ENCODE measurements at regions not wholly inside any gene's neighbourhood (a gene's known extent, or its start where the extent isn't known, plus 50 kb on each side); places are given as distances from the start of the nearest gene placed in this dataset.

DNA sequence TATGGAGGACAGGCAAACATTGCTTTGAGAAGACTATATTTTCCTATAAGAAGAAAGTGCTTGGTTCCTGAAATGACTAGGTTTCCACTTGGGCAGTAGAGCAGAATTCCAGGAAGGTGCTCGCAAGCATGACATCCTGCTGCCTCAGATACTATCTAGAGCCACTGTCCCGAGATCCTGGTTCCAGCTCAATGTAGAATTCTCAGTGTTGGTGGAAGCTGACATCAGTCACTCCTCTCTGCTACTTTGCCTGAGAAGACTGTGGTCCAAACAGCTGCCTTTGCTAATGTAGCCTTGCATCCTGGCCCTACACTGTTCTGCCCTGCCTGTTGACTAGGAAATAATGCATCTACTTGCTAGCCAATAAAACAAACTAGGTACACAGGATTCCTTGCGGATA is 50.0 kb upstream of the ITGA6 start:
- TF ChIP-seq EZH2phosphoT487 (IDR thresholded peaks at IDR 0.05; ENCODE audit: borderline replicate concordance), result no peak
- no peak for TF ChIP-seq ZFX (IDR thresholded peaks at IDR 0.05)
- no peak for TF ChIP-seq CTCF (IDR thresholded peaks at IDR 0.05 in 2 of 3, conservative IDR thresholded peaks at IDR 0.05 in 1 of 3; ENCODE audit: borderline replicate concordance in 1 of 3, insufficient read depth in 1 of 3, low read depth in 2 of 3, low read length in 2 of 3)
- TF ChIP-seq SP1 (IDR thresholded peaks at IDR 0.05; ENCODE audit: low read depth), result no peak
- TF ChIP-seq POLR2AphosphoS5 (IDR thresholded peaks at IDR 0.05; ENCODE audit: low read depth, low read length), result no peak
- TF ChIP-seq ATF3 (IDR thresholded peaks at IDR 0.05), result no peak
- no peak for TF ChIP-seq YY1 (IDR thresholded peaks at IDR 0.05; ENCODE audit: extremely low read depth, insufficient replicate concordance, low read depth, low read length)
- no peak for TF ChIP-seq CEBPB (IDR thresholded peaks at IDR 0.05; ENCODE audit: low read depth)

All from HCT116 (cell line).